Amygdala (tissue), 56 donors: ENCODE measurements at regions not wholly inside any gene's neighbourhood (a gene's known extent, or its start where the extent isn't known, plus 50 kb on each side); places are given as distances from the start of the nearest gene placed in this dataset.

Source experiments
- DNase-seq, 56 donors: peaks; one replicate each; lab custom pipeline; 2025; lab: John Stamatoyannopoulos, UW

- no peak for DNase-seq
These were observed 89.7 kb upstream of the NR4A3 start for GRCh38 chr9:99731950-99732349.

GRCh38 chr9:99732715-99733114, 89.0 kb upstream of the NR4A3 start:
- DNase-seq: no peak

DNA sequence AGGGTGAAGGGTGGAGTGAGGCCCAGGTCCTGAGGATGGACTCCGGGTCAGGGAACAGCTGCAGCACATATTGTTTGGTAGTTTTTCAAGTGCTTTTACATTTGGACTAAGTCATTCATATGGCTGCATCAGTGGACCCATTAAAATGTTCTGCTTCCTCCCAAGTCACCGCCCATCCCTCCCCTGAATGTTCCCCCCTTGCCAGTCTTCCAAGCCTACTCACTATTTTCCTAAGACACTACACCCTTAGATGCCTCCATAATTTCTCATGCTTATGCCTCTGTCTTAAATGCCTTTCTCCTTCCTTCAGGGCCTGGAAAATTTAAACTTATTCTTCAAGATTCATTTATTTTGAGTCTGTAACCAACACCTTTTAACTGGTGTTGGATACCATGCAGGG, 86.6 kb upstream of the NR4A3 start:
- no peak for DNase-seq

DNA sequence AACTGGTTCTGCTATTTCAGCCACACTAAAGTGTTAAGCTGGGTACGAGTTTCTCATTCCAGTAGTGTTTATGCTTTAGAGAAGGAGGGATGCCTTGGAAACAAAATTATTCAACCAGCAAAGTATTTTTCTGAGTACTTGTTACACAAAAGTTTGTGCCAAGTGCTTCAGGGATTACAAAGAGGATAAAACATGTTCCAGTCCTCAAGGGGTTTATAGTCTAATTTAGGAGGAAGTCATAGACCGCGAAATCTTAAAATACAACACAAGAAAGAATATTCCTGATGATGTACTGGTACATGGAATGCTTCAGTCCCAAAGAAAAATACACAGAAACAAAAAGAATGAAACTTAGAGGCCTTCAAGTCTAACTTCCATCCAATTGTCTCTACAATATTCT, 85.4 kb upstream of the NR4A3 start:
- DNase-seq: no peak

DNA sequence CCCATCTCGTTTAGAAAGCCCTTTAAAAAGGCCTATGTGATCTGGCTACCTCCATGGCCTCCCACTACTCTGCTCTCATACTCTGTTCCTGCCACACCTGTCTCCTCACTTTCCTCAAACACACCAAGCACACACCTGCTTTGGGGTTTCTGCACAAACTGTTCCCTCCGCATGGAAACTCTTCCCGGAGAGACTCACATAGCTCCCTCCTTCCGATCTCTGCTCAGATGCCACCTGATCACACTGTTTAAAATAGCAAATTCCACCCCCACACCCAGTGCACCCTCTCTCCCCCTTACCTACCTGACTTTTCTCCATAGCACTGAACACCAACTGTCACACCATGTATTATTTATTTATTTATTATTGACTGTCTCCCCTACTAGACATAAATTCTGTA, 84.0 kb upstream of the NR4A3 start:
- DNase-seq: no peak

DNA sequence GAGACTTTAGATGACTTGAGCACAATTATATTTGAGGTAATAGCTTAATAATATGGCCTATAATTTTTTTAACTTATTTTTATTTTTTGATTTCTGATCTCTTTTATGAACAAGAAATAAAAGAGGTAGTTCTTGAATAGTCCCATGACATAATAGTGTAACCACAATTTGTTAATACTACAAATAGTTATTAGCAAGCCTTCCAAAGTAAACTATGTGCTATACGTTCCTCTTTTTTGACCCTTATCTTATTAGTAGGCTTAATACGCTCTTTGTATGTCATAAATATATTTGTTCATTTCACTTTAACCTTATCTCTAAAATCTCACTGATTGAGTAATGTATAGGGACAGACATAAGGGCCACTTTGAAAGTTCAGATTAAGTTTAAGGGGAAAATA, 78.7 kb upstream of the NR4A3 start:
- no peak for DNase-seq

- DNase-seq: no peak
These were observed 78.2 kb upstream of the NR4A3 start for GRCh38 chr9:99743455-99743854.

- no peak for DNase-seq
These were observed 77.6 kb upstream of the NR4A3 start for GRCh38 chr9:99744132-99744531.

DNA sequence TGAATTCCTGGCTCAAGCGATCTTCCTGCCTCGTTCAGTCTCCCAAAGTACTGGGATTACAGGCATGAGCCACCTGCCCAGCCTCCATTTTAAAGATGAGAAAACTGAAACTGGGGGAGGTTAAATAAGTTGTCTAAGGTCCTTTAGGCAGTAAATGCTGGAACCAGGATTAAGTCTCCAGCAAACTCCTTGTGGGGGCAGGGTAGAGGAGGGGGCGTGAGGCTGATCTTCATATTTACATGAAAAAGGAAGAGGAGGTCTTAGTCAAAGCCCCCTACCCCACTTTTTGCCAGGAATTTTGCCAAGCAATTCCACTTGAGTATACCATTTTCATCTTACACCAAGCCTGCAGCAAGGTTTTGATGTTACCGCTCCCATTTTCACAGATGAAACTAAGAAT, 76.6 kb upstream of the NR4A3 start:
- DNase-seq: no peak

DNA sequence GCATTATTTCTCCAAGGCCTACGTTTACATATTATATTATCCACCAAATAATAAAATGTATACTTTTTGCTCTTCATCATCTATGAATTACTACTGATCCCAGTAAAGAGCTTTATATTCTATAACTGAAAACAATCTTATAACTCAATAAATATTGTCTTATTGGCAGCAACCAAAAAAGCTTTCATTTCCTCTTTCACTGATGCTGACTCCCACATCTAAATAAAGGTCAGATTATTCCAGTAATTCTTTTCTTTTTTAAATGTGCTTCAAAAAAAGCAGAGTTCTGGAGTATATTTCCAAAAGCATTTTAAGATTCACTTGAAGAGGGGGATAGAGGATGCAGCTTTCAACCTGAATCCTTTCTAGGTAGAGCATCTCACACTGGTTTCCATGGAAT, 75.3 kb upstream of the NR4A3 start:
- DNase-seq: no peak

DNA sequence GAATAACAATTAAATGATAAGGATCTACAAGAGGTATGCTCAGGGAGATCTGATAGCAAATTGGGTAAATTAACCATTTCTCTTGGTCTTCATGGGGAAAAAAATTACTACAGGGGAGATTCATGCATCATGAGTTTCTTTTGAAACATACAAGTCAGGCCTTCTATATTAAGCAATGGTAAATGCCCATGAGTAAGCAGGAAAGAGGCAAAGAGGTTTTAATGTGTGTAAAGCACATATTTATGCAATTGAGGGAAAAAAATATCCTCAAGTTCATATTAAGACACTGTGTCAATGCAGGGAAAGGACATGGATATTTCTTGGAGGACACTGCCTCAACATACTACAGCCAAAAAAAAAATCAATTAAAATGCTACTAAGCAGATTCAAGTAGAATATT, 73.4 kb upstream of the NR4A3 start:
- no peak for DNase-seq

DNA sequence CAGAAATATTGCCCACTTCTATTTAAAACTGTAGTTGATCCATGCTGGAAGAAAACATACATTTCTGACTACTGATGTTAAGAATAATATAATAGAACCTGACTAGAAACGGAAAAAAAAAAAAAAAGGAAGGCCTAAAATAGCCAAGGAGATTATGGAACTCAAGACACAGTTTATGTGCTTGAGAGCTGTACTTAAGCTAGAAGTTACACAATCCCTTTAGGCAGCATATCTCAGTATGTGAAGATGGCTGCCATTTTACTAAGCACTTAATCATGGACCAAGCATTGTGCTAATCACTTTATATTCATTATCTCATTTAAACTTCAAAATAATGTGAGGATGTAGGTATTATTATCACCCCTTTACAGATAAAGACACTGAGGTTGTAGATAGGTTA, 73.0 kb upstream of the NR4A3 start:
- DNase-seq: no peak

- no peak for DNase-seq
These were observed 72.0 kb upstream of the NR4A3 start for GRCh38 chr9:99749641-99750040.

DNA sequence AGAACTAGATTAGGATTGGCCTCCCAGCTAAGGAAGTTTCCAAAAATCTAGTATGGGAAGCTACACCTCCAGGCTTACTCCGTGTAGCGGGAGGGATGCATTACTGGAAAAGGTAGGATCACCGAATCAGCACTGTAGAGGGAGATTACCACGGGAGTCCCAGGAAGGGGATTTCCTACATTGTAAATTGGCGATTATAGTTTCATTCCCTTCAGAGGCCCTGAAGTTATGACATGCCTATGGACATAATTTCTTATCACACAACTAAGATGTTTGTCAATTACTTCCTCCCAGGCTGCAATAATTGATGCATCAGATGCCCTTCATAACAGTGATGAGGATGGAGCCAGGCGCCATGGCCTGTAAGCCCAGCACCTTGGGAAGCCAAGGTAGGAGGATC, 71.2 kb upstream of the NR4A3 start:
- DNase-seq: no peak

GRCh38 chr9:99752417-99753109, 69.1 kb upstream of the NR4A3 start:
- DNase-seq: no peak

DNA sequence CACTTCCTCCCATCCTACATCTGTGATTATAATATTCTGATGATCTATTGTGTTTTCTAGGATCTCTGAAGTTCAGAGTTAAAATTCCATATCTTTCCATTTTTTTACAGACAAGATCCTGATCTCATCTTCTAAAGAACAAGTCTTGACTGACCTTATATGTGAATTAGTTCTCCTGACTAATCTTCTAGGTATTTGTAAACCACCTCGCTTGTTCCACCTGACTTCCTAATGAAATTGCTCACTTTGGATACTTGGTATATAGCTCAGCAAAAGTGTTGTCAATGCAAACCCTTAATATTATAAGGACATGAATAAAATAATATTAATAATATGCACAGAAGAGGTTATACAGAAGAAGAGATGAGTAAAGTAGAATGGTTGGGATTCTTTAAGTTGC, 68.2 kb upstream of the NR4A3 start:
- no peak for DNase-seq

DNA sequence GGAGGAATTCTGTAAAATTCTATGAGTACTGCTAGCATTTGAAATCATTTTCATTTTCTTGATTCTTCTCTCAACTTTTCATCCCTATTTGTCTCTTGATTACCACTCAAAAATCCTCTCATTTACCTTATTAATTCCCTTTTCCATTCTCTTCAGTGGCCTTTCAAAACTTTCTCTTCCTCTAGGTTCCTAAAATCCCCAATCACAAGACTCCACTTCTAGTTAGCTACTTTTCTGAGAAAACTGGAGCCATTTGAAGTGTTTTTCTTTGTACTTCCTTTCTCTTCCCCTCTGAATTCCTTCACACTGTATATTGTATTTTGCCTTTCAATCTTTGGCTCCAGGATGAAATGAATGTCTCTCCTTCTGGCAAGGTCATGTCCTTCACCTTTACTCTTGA, 61.3 kb upstream of the NR4A3 start:
- DNase-seq: no peak

GRCh38 chr9:99762470-99762869, 59.2 kb upstream of the NR4A3 start:
- DNase-seq: no peak
